WTC11 (cell line): ENCODE measurements at regions not wholly inside any gene's neighbourhood (a gene's known extent, or its start where the extent isn't known, plus 50 kb on each side); places are given as distances from the start of the nearest gene placed in this dataset.

Source experiments
- CBFB ChIP-seq: sonication (generic); formaldehyde crosslinking; IDR thresholded peaks from 2 replicates; pipeline ENCODE4 v1.8.1; 2022; ENCODE audit warnings: mild to moderate bottlenecking, low read depth, missing genetic modification reagents
- E2F4 ChIP-seq: sonication (generic); formaldehyde crosslinking; IDR thresholded peaks from 2 replicates; pipeline ENCODE4 v1.8.1; 2022; ENCODE audit warnings: low read depth, mild to moderate bottlenecking, moderate library complexity, missing genetic modification reagents, borderline replicate concordance
- ETV6 ChIP-seq: sonication (generic); formaldehyde crosslinking; IDR thresholded peaks from 2 replicates; pipeline ENCODE4 v1.8.1; 2022; ENCODE audit warnings: mild to moderate bottlenecking, missing genetic modification reagents
- FOXK1 ChIP-seq: sonication (generic); formaldehyde crosslinking; IDR thresholded peaks from 2 replicates; pipeline ENCODE4 v1.8.0; 2022; ENCODE audit warnings: mild to moderate bottlenecking, moderate library complexity, missing genetic modification reagents
- MXD4 ChIP-seq: fragments of 250-450 bp; sonication (Bioruptor Pico); IDR thresholded peaks from 2 replicates; pipeline ENCODE4 v1.8.0; 2021; ENCODE audit warnings: mild to moderate bottlenecking, moderate library complexity, borderline replicate concordance
- ZNF671 ChIP-seq: fragments of 250-450 bp; sonication (Bioruptor Pico); IDR thresholded peaks from 2 replicates; pipeline ENCODE4 v1.8.0; 2021; ENCODE audit warnings: mild to moderate bottlenecking
- TF ChIP-seq, protein P1 (sequence below): fragments of 200-600 bp; IDR thresholded peaks from 2 replicates; pipeline ENCODE4 v1.8.0; 2022; ENCODE audit warnings: antibody characterized with exemption
- TF ChIP-seq, protein P2 (sequence below): sonication (generic); formaldehyde crosslinking; IDR thresholded peaks from 2 replicates; pipeline ENCODE4 v1.8.0; 2023; ENCODE audit warnings: missing genetic modification reagents, mild to moderate bottlenecking, borderline replicate concordance
- TF ChIP-seq, protein P3 (sequence below): sonication (generic); formaldehyde crosslinking; IDR thresholded peaks from 2 replicates; pipeline ENCODE4 v1.8.0; 2022; ENCODE audit warnings: mild to moderate bottlenecking, missing genetic modification reagents
- TF ChIP-seq, protein P4 (sequence below): sonication (generic); formaldehyde crosslinking; conservative IDR thresholded peaks from 2 replicates; pipeline ENCODE4 v1.8.1; 2023; ENCODE audit warnings: mild to moderate bottlenecking, low read depth, missing genetic modification reagents, moderate library complexity
- TF ChIP-seq, protein P5 (sequence below): sonication (generic); formaldehyde crosslinking; conservative IDR thresholded peaks from 2 replicates; pipeline ENCODE4 v1.8.1; 2022; ENCODE audit warnings: mild to moderate bottlenecking, missing genetic modification reagents
- TF ChIP-seq, protein P6 (sequence below): sonication (generic); formaldehyde crosslinking; IDR thresholded peaks from 2 replicates; pipeline ENCODE4 v1.8.0; 2022; ENCODE audit warnings: mild to moderate bottlenecking, missing genetic modification reagents
- TF ChIP-seq, protein P7 (sequence below): sonication (generic); formaldehyde crosslinking; IDR thresholded peaks from 2 replicates; pipeline ENCODE4 v1.8.1; 2023; ENCODE audit warnings: mild to moderate bottlenecking, missing genetic modification reagents, borderline replicate concordance
- TF ChIP-seq, protein P8 (sequence below): sonication (generic); formaldehyde crosslinking; IDR thresholded peaks from 2 replicates; pipeline ENCODE4 v1.8.1; 2023; ENCODE audit warnings: mild to moderate bottlenecking, missing genetic modification reagents, moderate library complexity

- TF ChIP-seq ETV6 (CRISPR knock-in tag), result no peak
- TF ChIP-seq E2F4 (CRISPR knock-in tag), result no peak
- TF ChIP-seq, protein P1, sequence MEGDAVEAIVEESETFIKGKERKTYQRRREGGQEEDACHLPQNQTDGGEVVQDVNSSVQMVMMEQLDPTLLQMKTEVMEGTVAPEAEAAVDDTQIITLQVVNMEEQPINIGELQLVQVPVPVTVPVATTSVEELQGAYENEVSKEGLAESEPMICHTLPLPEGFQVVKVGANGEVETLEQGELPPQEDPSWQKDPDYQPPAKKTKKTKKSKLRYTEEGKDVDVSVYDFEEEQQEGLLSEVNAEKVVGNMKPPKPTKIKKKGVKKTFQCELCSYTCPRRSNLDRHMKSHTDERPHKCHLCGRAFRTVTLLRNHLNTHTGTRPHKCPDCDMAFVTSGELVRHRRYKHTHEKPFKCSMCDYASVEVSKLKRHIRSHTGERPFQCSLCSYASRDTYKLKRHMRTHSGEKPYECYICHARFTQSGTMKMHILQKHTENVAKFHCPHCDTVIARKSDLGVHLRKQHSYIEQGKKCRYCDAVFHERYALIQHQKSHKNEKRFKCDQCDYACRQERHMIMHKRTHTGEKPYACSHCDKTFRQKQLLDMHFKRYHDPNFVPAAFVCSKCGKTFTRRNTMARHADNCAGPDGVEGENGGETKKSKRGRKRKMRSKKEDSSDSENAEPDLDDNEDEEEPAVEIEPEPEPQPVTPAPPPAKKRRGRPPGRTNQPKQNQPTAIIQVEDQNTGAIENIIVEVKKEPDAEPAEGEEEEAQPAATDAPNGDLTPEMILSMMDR, result no peak
- TF ChIP-seq, protein P2, sequence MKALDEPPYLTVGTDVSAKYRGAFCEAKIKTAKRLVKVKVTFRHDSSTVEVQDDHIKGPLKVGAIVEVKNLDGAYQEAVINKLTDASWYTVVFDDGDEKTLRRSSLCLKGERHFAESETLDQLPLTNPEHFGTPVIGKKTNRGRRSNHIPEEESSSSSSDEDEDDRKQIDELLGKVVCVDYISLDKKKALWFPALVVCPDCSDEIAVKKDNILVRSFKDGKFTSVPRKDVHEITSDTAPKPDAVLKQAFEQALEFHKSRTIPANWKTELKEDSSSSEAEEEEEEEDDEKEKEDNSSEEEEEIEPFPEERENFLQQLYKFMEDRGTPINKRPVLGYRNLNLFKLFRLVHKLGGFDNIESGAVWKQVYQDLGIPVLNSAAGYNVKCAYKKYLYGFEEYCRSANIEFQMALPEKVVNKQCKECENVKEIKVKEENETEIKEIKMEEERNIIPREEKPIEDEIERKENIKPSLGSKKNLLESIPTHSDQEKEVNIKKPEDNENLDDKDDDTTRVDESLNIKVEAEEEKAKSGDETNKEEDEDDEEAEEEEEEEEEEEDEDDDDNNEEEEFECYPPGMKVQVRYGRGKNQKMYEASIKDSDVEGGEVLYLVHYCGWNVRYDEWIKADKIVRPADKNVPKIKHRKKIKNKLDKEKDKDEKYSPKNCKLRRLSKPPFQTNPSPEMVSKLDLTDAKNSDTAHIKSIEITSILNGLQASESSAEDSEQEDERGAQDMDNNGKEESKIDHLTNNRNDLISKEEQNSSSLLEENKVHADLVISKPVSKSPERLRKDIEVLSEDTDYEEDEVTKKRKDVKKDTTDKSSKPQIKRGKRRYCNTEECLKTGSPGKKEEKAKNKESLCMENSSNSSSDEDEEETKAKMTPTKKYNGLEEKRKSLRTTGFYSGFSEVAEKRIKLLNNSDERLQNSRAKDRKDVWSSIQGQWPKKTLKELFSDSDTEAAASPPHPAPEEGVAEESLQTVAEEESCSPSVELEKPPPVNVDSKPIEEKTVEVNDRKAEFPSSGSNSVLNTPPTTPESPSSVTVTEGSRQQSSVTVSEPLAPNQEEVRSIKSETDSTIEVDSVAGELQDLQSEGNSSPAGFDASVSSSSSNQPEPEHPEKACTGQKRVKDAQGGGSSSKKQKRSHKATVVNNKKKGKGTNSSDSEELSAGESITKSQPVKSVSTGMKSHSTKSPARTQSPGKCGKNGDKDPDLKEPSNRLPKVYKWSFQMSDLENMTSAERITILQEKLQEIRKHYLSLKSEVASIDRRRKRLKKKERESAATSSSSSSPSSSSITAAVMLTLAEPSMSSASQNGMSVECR (CRISPR knock-in tag), result no peak
- TF ChIP-seq, protein P3, sequence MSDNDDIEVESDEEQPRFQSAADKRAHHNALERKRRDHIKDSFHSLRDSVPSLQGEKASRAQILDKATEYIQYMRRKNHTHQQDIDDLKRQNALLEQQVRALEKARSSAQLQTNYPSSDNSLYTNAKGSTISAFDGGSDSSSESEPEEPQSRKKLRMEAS, result no peak
- TF ChIP-seq, protein P4, sequence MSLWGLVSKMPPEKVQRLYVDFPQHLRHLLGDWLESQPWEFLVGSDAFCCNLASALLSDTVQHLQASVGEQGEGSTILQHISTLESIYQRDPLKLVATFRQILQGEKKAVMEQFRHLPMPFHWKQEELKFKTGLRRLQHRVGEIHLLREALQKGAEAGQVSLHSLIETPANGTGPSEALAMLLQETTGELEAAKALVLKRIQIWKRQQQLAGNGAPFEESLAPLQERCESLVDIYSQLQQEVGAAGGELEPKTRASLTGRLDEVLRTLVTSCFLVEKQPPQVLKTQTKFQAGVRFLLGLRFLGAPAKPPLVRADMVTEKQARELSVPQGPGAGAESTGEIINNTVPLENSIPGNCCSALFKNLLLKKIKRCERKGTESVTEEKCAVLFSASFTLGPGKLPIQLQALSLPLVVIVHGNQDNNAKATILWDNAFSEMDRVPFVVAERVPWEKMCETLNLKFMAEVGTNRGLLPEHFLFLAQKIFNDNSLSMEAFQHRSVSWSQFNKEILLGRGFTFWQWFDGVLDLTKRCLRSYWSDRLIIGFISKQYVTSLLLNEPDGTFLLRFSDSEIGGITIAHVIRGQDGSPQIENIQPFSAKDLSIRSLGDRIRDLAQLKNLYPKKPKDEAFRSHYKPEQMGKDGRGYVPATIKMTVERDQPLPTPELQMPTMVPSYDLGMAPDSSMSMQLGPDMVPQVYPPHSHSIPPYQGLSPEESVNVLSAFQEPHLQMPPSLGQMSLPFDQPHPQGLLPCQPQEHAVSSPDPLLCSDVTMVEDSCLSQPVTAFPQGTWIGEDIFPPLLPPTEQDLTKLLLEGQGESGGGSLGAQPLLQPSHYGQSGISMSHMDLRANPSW (CRISPR knock-in tag), result no peak
- TF ChIP-seq, protein P5, sequence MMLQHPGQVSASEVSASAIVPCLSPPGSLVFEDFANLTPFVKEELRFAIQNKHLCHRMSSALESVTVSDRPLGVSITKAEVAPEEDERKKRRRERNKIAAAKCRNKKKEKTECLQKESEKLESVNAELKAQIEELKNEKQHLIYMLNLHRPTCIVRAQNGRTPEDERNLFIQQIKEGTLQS (CRISPR knock-in tag), result no peak
- no peak for TF ChIP-seq FOXK1 (CRISPR knock-in tag)
- TF ChIP-seq, protein P6, sequence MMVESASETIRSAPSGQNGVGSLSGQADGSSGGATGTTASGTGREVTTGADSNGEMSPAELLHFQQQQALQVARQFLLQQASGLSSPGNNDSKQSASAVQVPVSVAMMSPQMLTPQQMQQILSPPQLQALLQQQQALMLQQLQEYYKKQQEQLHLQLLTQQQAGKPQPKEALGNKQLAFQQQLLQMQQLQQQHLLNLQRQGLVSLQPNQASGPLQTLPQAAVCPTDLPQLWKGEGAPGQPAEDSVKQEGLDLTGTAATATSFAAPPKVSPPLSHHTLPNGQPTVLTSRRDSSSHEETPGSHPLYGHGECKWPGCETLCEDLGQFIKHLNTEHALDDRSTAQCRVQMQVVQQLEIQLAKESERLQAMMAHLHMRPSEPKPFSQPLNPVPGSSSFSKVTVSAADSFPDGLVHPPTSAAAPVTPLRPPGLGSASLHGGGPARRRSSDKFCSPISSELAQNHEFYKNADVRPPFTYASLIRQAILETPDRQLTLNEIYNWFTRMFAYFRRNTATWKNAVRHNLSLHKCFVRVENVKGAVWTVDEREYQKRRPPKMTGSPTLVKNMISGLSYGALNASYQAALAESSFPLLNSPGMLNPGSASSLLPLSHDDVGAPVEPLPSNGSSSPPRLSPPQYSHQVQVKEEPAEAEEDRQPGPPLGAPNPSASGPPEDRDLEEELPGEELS (CRISPR knock-in tag), result no peak
- TF ChIP-seq, protein P7, sequence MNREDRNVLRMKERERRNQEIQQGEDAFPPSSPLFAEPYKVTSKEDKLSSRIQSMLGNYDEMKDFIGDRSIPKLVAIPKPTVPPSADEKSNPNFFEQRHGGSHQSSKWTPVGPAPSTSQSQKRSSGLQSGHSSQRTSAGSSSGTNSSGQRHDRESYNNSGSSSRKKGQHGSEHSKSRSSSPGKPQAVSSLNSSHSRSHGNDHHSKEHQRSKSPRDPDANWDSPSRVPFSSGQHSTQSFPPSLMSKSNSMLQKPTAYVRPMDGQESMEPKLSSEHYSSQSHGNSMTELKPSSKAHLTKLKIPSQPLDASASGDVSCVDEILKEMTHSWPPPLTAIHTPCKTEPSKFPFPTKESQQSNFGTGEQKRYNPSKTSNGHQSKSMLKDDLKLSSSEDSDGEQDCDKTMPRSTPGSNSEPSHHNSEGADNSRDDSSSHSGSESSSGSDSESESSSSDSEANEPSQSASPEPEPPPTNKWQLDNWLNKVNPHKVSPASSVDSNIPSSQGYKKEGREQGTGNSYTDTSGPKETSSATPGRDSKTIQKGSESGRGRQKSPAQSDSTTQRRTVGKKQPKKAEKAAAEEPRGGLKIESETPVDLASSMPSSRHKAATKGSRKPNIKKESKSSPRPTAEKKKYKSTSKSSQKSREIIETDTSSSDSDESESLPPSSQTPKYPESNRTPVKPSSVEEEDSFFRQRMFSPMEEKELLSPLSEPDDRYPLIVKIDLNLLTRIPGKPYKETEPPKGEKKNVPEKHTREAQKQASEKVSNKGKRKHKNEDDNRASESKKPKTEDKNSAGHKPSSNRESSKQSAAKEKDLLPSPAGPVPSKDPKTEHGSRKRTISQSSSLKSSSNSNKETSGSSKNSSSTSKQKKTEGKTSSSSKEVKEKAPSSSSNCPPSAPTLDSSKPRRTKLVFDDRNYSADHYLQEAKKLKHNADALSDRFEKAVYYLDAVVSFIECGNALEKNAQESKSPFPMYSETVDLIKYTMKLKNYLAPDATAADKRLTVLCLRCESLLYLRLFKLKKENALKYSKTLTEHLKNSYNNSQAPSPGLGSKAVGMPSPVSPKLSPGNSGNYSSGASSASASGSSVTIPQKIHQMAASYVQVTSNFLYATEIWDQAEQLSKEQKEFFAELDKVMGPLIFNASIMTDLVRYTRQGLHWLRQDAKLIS (CRISPR knock-in tag), result no peak
- TF ChIP-seq ZNF671 (CRISPR knock-in tag), result no peak
- TF ChIP-seq MXD4 (CRISPR knock-in tag), result no peak
- TF ChIP-seq CBFB (CRISPR knock-in tag), result no peak
- TF ChIP-seq, protein P8, sequence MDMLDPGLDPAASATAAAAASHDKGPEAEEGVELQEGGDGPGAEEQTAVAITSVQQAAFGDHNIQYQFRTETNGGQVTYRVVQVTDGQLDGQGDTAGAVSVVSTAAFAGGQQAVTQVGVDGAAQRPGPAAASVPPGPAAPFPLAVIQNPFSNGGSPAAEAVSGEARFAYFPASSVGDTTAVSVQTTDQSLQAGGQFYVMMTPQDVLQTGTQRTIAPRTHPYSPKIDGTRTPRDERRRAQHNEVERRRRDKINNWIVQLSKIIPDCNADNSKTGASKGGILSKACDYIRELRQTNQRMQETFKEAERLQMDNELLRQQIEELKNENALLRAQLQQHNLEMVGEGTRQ (CRISPR knock-in tag), result no peak
Observed at GRCh38 chr5:18105449-18105848, 471.2 kb downstream of the TAF11L14 start.
